Amniotic epithelial cell (primary cell): ENCODE measurements at regions not wholly inside any gene's neighbourhood (a gene's known extent, or its start where the extent isn't known, plus 50 kb on each side); places are given as distances from the start of the nearest gene placed in this dataset.

Experiments used
- DNase-seq: peaks from one replicate; pipeline ENCODE4 v3.0.0-alpha.2; 2010; ENCODE audit warnings: low read depth

DNA sequence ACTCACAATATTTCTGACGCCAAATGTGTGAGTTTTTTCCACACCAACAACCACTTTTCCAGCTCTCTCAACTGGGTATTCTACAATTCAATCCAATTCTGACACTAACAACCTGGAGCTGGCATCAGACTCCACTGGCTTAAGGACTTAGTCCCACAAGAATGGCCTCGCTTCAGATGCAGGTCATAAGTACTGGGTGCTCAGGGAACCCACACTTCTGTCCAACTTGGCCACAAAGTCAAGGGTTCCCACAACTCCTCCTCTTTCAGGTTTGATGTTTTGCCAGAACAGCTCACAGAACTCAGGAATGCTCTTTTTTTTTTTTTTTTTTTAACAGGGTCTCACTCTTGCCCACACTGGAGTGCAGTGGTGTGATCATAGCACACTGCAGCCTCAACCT, 56.1 kb upstream of the TMC5 start:
- DNase-seq = no peak

DNA sequence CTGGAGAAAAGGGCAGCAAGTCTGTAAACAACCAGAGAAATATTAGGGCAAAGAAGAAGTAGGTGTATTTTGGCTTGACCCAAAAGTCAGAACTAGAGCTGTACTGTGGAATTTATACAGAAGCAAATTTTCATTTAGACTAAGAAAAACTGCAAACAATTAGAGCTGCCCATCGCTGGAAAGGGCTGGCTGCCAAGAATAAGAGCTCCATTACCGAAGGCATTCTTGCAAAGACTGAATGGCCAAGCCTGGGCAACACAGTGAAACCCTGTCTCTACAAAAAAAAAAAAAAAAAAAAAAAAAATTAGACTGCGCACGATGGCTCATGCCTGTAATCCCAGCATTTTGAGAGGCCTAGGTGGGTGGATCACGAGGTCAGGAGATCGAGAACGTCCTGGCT, 53.9 kb upstream of the TMC5 start:
- no peak for DNase-seq

DNA sequence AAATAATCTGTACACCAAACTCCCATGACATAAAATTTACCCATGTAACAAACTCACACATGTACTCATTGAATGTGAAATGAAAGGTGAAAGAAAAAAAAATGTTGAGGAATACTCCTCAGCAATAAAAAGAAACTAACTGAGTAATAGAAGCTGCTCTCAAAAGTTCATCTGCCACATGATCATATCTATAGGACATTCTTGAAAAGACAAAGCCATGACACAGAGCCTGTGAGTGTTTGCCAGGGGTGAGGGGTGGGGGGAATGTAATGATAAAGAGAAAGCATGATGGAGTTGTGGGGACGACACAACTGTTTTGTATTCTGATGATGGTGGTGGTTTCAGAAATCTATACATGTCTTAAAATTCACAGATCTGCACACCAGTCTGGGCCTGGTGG, 52.2 kb upstream of the TMC5 start:
- DNase-seq = no peak

- peak; percentile 40 for DNase-seq
Measured at GRCh38 chr16:19366391-19366790, 51.3 kb upstream of the TMC5 start.

GRCh38 chr16:19367335-19367734, 50.3 kb upstream of the TMC5 start:
- no peak for DNase-seq
